ENCODE measurements at regions not wholly inside any gene's neighbourhood (a gene's known extent, or its start where the extent isn't known, plus 50 kb on each side); places are given as distances from the start of the nearest gene placed in this dataset.
"Not testable (repeated sequence)": the region's sequence is repeated elsewhere in the genome, so short reads cannot be mapped to it uniquely, and the experiment has no call there.

GRCh38 chr2:18966131-18966530 lies 376.8 kb upstream of the NT5C1B start:
- no peak overlapping the region for H3K4me3 ChIP-seq (ENCODE audit: low read length)
- H3K79me2 ChIP-seq (ENCODE audit: control insufficient read depth, low read length): no peaks in the 10 kb centered on the region
- H3K36me3 ChIP-seq (ENCODE audit: control insufficient read depth, low read length): no peaks in the 10 kb centered on the region
- H3K27me3 ChIP-seq (ENCODE audit: control insufficient read depth, low read length): no peaks in the 10 kb centered on the region
- H4K20me1 ChIP-seq (ENCODE audit: control insufficient read depth, insufficient read depth, low read depth, low read length): no peaks in the 10 kb centered on the region
- H3K4me2 ChIP-seq (ENCODE audit: low read length): no peak overlapping the region
- no peaks in the 10 kb centered on the region for H3K4me1 ChIP-seq (ENCODE audit: control insufficient read depth, low read length)
- TF ChIP-seq CTCF (IDR thresholded peaks at IDR 0.05; ENCODE audit: low read depth, low read length, poor library complexity, severe bottlenecking) (no peak), EZH2phosphoT487 (IDR thresholded peaks at IDR 0.05; ENCODE audit: borderline replicate concordance, low read length) (no peak)
- no peak overlapping the region for H3K27ac ChIP-seq (ENCODE audit: low read depth, low read length)
- H3F3A ChIP-seq (ENCODE audit: control insufficient read depth, insufficient read depth): no peaks in the 10 kb centered on the region
- no peaks in the 10 kb centered on the region for H3K9me2 ChIP-seq (replicated peaks; ENCODE audit: control insufficient read depth, low read length)
- no peaks in the 10 kb centered on the region for H3K9me3 ChIP-seq (ENCODE audit: control insufficient read depth, insufficient read depth, low read length)

GRCh38 chr2:18963739-18964256 lies 374.4 kb upstream of the NT5C1B start:
- not testable (repeated sequence) for H3K9me3 ChIP-seq (ENCODE audit: control insufficient read depth, insufficient read depth, low read length); H3K9me2 ChIP-seq (replicated peaks; ENCODE audit: control insufficient read depth, low read length); H3K4me1 ChIP-seq (ENCODE audit: control insufficient read depth, low read length); H4K20me1 ChIP-seq (ENCODE audit: control insufficient read depth, insufficient read depth, low read depth, low read length); H3F3A ChIP-seq (ENCODE audit: control insufficient read depth, insufficient read depth); H3K27ac ChIP-seq (ENCODE audit: low read depth, low read length); H3K27me3 ChIP-seq (ENCODE audit: control insufficient read depth, low read length); H3K4me3 ChIP-seq (ENCODE audit: low read length); H3K4me2 ChIP-seq (ENCODE audit: low read length); H3K79me2 ChIP-seq (ENCODE audit: control insufficient read depth, low read length); H3K36me3 ChIP-seq (ENCODE audit: control insufficient read depth, low read length)

GRCh38 chr2:18961991-18962421 lies 372.6 kb upstream of the NT5C1B start:
- no peaks in the 10 kb centered on the region for H3F3A ChIP-seq (ENCODE audit: control insufficient read depth, insufficient read depth)
- no peak for TF ChIP-seq CTCF (IDR thresholded peaks at IDR 0.05; ENCODE audit: low read depth, low read length, poor library complexity, severe bottlenecking)
- no peak for TF ChIP-seq EZH2phosphoT487 (IDR thresholded peaks at IDR 0.05; ENCODE audit: borderline replicate concordance, low read length)
- no peaks in the 10 kb centered on the region for H3K79me2 ChIP-seq (ENCODE audit: control insufficient read depth, low read length)
- no peaks in the 10 kb centered on the region for H3K4me1 ChIP-seq (ENCODE audit: control insufficient read depth, low read length)
- no peak overlapping the region for H3K4me3 ChIP-seq (ENCODE audit: low read length)
- no peak overlapping the region for H3K4me2 ChIP-seq (ENCODE audit: low read length)
- no peaks in the 10 kb centered on the region for H3K9me3 ChIP-seq (ENCODE audit: control insufficient read depth, insufficient read depth, low read length)
- H4K20me1 ChIP-seq (ENCODE audit: control insufficient read depth, insufficient read depth, low read depth, low read length): no peaks in the 10 kb centered on the region
- no peaks in the 10 kb centered on the region for H3K9me2 ChIP-seq (replicated peaks; ENCODE audit: control insufficient read depth, low read length)
- no peak overlapping the region for H3K27ac ChIP-seq (ENCODE audit: low read depth, low read length)
- H3K36me3 ChIP-seq (ENCODE audit: control insufficient read depth, low read length): no peaks in the 10 kb centered on the region
- no peaks in the 10 kb centered on the region for H3K27me3 ChIP-seq (ENCODE audit: control insufficient read depth, low read length)

- H3K27ac ChIP-seq (ENCODE audit: low read depth, low read length): no peak overlapping the region
- H3K36me3 ChIP-seq (ENCODE audit: control insufficient read depth, low read length): no peaks in the 10 kb centered on the region
- H3K4me2 ChIP-seq (ENCODE audit: low read length): no peak overlapping the region
- H3K9me2 ChIP-seq (replicated peaks; ENCODE audit: control insufficient read depth, low read length): no peaks in the 10 kb centered on the region
- no peaks in the 10 kb centered on the region for H3K79me2 ChIP-seq (ENCODE audit: control insufficient read depth, low read length)
- no peak overlapping the region for H3K4me3 ChIP-seq (ENCODE audit: low read length)
- H3F3A ChIP-seq (ENCODE audit: control insufficient read depth, insufficient read depth): no peaks in the 10 kb centered on the region
- H4K20me1 ChIP-seq (ENCODE audit: control insufficient read depth, insufficient read depth, low read depth, low read length): no peaks in the 10 kb centered on the region
- no peaks in the 10 kb centered on the region for H3K4me1 ChIP-seq (ENCODE audit: control insufficient read depth, low read length)
- no peaks in the 10 kb centered on the region for H3K9me3 ChIP-seq (ENCODE audit: control insufficient read depth, insufficient read depth, low read length)
- TF ChIP-seq EZH2phosphoT487 (IDR thresholded peaks at IDR 0.05; ENCODE audit: borderline replicate concordance, low read length): no peak
- no peak for TF ChIP-seq CTCF (IDR thresholded peaks at IDR 0.05; ENCODE audit: low read depth, low read length, poor library complexity, severe bottlenecking)
- no peaks in the 10 kb centered on the region for H3K27me3 ChIP-seq (ENCODE audit: control insufficient read depth, low read length)
These were observed 370.8 kb upstream of the NT5C1B start for GRCh38 chr2:18959952-18960717.

Data from DOHH2 (cell line).